ENCODE measurements at regions not wholly inside any gene's neighbourhood (a gene's known extent, or its start where the extent isn't known, plus 50 kb on each side); places are given as distances from the start of the nearest gene placed in this dataset.

- Histone ChIP-seq H3K4me1 (replicated peaks in 1 of 2) (no peaks in the 10 kb centered on the region), H3K36me3 (replicated peaks in 1 of 2) (no peaks in the 10 kb centered on the region), H3K9me3 (replicated peaks in 1 of 3) (no peaks in the 10 kb centered on the region), H3K4me3 (no peak overlapping the region), H3K27me3 (no peaks in the 10 kb centered on the region), H3K27ac (no peak overlapping the region)
- whole genome bisulfite sequencing, 4 donors = 56 to 59% (median 58%) methylated on average over 3 of the region's 3 CpGs
- no peak for DNase-seq
- TF ChIP-seq POLR2A (IDR thresholded peaks at IDR 0.05) (no peak), CTCF (IDR thresholded peaks at IDR 0.05) (no peak)
- intact Hi-C loops (cut with DNase I) = no loop called here
Measured at GRCh38 chr12:127667131-127667685, 599.8 kb upstream of the TMEM132C start.

- intact Hi-C loops (cut with DNase I) = loop anchor here in 1 of 2 donors (10.0 kb wide), 3 partner anchors 255 to 395 kb away; no protein-coding TSS in a partner anchor
- Histone ChIP-seq H3K27me3 (no peaks in the 10 kb centered on the region), H3K4me3 (no peak overlapping the region), H3K27ac (no peak overlapping the region), H3K36me3 (replicated peaks in 1 of 2) (no peaks in the 10 kb centered on the region), H3K9me3 (replicated peaks in 1 of 3) (no peaks in the 10 kb centered on the region), H3K4me1 (replicated peaks in 1 of 2) (no peaks in the 10 kb centered on the region)
- no peak for DNase-seq
- WGBS, 4 donors = 86 to 92% (median 90%) methylated on average over 5 of the region's 5 CpGs
- TF ChIP-seq POLR2A (IDR thresholded peaks at IDR 0.05) (no peak), CTCF (IDR thresholded peaks at IDR 0.05) (no peak)
Measured at GRCh38 chr12:127670294-127670693, 596.7 kb upstream of the TMEM132C start.

- Histone ChIP-seq H3K9me3 (replicated peaks in 1 of 3) (no peaks in the 10 kb centered on the region), H3K27me3 (no peaks in the 10 kb centered on the region), H3K27ac (no peak overlapping the region), H3K36me3 (replicated peaks in 1 of 2) (no peaks in the 10 kb centered on the region), H3K4me3 (no peak overlapping the region), H3K4me1 (replicated peaks in 1 of 2) (no peaks in the 10 kb centered on the region)
- intact Hi-C loops (cut with DNase I) = loop anchor here in 1 of 2 donors (10.0 kb wide), 3 partner anchors 254 to 394 kb away; no protein-coding TSS in a partner anchor
- TF ChIP-seq CTCF (IDR thresholded peaks at IDR 0.05) (no peak), POLR2A (IDR thresholded peaks at IDR 0.05) (no peak)
- DNase-seq = no peak
- 82 to 88% (median 83%) methylated on average over 4 to 5 of the region's 5 CpGs for WGBS, 4 donors
Measured at GRCh38 chr12:127670796-127671195, 596.2 kb upstream of the TMEM132C start.

DNA sequence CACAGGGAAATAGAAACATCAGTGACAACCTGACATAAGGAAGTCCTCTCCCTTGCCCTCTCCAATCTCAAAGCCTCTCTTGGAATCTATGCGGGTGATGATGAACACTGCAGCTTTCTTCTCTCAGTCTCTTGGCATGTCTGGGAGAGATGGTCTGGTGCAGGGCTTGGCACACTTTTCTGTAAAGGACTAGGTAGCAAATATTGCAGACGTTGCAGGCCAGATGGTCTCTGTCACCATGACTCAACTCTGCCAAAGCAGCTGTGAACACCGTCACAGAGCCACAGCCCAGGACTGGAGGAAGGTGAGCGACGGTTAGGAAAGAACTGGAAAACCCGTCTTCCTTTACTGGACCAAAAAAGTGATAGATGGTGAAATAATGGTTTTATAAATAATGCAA, 591.0 kb upstream of the TMEM132C start:
- H3K9me3 ChIP-seq (replicated peaks in 1 of 3) = no peaks in the 10 kb centered on the region
- H3K36me3 ChIP-seq (replicated peaks in 1 of 2) = no peaks in the 10 kb centered on the region
- WGBS, 4 donors = 79 to 90% (median 89%) methylated on average over 6 of the region's 6 CpGs
- intact Hi-C loops (cut with DNase I) = loop anchor here in 1 of 2 donors (10.0 kb wide), 3 partner anchors 249 to 389 kb away; no protein-coding TSS in a partner anchor
- DNase-seq = no peak
- no peak overlapping the region for H3K4me3 ChIP-seq
- no peaks in the 10 kb centered on the region for H3K27me3 ChIP-seq
- TF ChIP-seq CTCF (IDR thresholded peaks at IDR 0.05) = no peak
- TF ChIP-seq POLR2A (IDR thresholded peaks at IDR 0.05) = no peak
- H3K27ac ChIP-seq = no peak overlapping the region
- no peaks in the 10 kb centered on the region for H3K4me1 ChIP-seq (replicated peaks in 1 of 2)

Measured in adrenal gland (tissue), 9 donors.